ENCODE measurements at regions not wholly inside any gene's neighbourhood (a gene's known extent, or its start where the extent isn't known, plus 50 kb on each side); places are given as distances from the start of the nearest gene placed in this dataset.

DNA sequence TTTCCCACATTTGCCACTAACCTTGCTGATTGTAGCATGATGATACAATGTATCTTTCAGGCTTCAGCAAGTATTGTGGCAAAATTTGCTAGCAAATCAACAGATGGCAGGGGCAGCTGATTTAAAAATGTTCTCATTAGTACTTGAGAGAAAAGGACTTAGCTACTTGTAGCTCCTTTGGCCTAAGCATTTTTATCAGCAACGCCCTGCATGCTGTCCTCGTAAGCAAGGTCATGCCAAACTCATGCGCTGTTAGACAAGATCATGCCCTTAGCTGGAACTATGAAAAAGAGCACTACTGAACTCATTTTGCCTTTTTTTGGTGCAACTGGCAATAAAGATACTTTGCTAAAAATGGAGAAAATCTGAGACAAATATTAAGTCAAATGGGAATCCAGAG, 197.1 kb downstream of the ICE1 start (continued):
- TF ChIP-seq, protein P1, sequence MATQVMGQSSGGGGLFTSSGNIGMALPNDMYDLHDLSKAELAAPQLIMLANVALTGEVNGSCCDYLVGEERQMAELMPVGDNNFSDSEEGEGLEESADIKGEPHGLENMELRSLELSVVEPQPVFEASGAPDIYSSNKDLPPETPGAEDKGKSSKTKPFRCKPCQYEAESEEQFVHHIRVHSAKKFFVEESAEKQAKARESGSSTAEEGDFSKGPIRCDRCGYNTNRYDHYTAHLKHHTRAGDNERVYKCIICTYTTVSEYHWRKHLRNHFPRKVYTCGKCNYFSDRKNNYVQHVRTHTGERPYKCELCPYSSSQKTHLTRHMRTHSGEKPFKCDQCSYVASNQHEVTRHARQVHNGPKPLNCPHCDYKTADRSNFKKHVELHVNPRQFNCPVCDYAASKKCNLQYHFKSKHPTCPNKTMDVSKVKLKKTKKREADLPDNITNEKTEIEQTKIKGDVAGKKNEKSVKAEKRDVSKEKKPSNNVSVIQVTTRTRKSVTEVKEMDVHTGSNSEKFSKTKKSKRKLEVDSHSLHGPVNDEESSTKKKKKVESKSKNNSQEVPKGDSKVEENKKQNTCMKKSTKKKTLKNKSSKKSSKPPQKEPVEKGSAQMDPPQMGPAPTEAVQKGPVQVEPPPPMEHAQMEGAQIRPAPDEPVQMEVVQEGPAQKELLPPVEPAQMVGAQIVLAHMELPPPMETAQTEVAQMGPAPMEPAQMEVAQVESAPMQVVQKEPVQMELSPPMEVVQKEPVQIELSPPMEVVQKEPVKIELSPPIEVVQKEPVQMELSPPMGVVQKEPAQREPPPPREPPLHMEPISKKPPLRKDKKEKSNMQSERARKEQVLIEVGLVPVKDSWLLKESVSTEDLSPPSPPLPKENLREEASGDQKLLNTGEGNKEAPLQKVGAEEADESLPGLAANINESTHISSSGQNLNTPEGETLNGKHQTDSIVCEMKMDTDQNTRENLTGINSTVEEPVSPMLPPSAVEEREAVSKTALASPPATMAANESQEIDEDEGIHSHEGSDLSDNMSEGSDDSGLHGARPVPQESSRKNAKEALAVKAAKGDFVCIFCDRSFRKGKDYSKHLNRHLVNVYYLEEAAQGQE (tag by site-specific recombination; IDR thresholded peaks at IDR 0.05), result no peak
- no peak for TF ChIP-seq ZXDB (tag by site-specific recombination; IDR thresholded peaks at IDR 0.05)
- TF ChIP-seq, protein P2, sequence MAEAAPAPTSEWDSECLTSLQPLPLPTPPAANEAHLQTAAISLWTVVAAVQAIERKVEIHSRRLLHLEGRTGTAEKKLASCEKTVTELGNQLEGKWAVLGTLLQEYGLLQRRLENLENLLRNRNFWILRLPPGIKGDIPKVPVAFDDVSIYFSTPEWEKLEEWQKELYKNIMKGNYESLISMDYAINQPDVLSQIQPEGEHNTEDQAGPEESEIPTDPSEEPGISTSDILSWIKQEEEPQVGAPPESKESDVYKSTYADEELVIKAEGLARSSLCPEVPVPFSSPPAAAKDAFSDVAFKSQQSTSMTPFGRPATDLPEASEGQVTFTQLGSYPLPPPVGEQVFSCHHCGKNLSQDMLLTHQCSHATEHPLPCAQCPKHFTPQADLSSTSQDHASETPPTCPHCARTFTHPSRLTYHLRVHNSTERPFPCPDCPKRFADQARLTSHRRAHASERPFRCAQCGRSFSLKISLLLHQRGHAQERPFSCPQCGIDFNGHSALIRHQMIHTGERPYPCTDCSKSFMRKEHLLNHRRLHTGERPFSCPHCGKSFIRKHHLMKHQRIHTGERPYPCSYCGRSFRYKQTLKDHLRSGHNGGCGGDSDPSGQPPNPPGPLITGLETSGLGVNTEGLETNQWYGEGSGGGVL (tag by site-specific recombination; IDR thresholded peaks at IDR 0.05), result no peak
- TF ChIP-seq ZNF639 (tag by site-specific recombination; IDR thresholded peaks at IDR 0.05), result no peak

- Histone ChIP-seq H3K4me3 (ENCODE audit: low read depth, low read length) (no peak overlapping the region), H3K4me1 (ENCODE audit: control insufficient read depth, insufficient read depth, low read length) (no peaks in the 10 kb centered on the region), H3K27ac (ENCODE audit: extremely low read depth, low read depth, low read length) (no peak overlapping the region), H3K9me3 (ENCODE audit: control insufficient read depth, insufficient read depth, low read depth, low read length) (no peaks in the 10 kb centered on the region), H3K36me3 (ENCODE audit: control insufficient read depth in 2 of 2, insufficient read depth in 1 of 2, low read length in 2 of 2) (no peaks in the 10 kb centered on the region)
- ChIA-PET POLR2A (no interaction called here), CTCF (no interaction called here)
- TF ChIP-seq ZNF629 (tag by site-specific recombination; IDR thresholded peaks at IDR 0.05), result no peak
- TF ChIP-seq ZNF138 (tag by site-specific recombination; IDR thresholded peaks at IDR 0.05; ENCODE audit: borderline replicate concordance), result no peak
- TF ChIP-seq CTCF (tag by site-specific recombination; IDR thresholded peaks at IDR 0.05), result no peak
- TF ChIP-seq ZEB2 (tag by site-specific recombination; IDR thresholded peaks at IDR 0.05), result no peak
- no peak for TF ChIP-seq ZNF48 (tag by site-specific recombination; IDR thresholded peaks at IDR 0.05)
- TF ChIP-seq PATZ1 (tag by site-specific recombination; IDR thresholded peaks at IDR 0.05), result no peak
- no peak for TF ChIP-seq ZNF777 (tag by site-specific recombination; IDR thresholded peaks at IDR 0.05; ENCODE audit: borderline replicate concordance)
These were observed 194.5 kb downstream of the ICE1 start for GRCh38 chr5:5617024-5617423.

- ChIA-PET CTCF (no interaction called here), POLR2A (no interaction called here)
- no peaks in the 10 kb centered on the region for H3K36me3 ChIP-seq (ENCODE audit: control insufficient read depth in 2 of 2, insufficient read depth in 1 of 2, low read length in 2 of 2)
- H3K27ac ChIP-seq (ENCODE audit: extremely low read depth, low read depth, low read length), result no peak overlapping the region
- no peak overlapping the region for H3K4me3 ChIP-seq (ENCODE audit: low read depth, low read length)
- H3K4me1 ChIP-seq (ENCODE audit: control insufficient read depth, insufficient read depth, low read length), result no peaks in the 10 kb centered on the region
- no peaks in the 10 kb centered on the region for H3K9me3 ChIP-seq (ENCODE audit: control insufficient read depth, insufficient read depth, low read depth, low read length)
- TF ChIP-seq, protein P1 (tag by site-specific recombination; IDR thresholded peaks at IDR 0.05), result no peak
- no peak for TF ChIP-seq ZNF23 (tag by site-specific recombination; IDR thresholded peaks at IDR 0.05; ENCODE audit: borderline replicate concordance)
- no peak for TF ChIP-seq MEIS1 (CRISPR knock-in tag; IDR thresholded peaks at IDR 0.05; ENCODE audit: borderline replicate concordance)
- TF ChIP-seq ZNF433 (tag by site-specific recombination; IDR thresholded peaks at IDR 0.05; ENCODE audit: low read depth), result no peak
- TF ChIP-seq ZNF843 (tag by site-specific recombination; IDR thresholded peaks at IDR 0.05), result no peak
- no peak for TF ChIP-seq ZXDB (tag by site-specific recombination; IDR thresholded peaks at IDR 0.05)
- TF ChIP-seq ZNF596 (tag by site-specific recombination; IDR thresholded peaks at IDR 0.05), result no peak
- no peak for TF ChIP-seq ZNF501 (tag by site-specific recombination; IDR thresholded peaks at IDR 0.05)
- no peak for TF ChIP-seq ZBTB21 (tag by site-specific recombination; IDR thresholded peaks at IDR 0.05)
These were observed 193.9 kb downstream of the ICE1 start for GRCh38 chr5:5616247-5616895.
